ENCODE measurements at regions not wholly inside any gene's neighbourhood (a gene's known extent, or its start where the extent isn't known, plus 50 kb on each side); places are given as distances from the start of the nearest gene placed in this dataset.

DNA sequence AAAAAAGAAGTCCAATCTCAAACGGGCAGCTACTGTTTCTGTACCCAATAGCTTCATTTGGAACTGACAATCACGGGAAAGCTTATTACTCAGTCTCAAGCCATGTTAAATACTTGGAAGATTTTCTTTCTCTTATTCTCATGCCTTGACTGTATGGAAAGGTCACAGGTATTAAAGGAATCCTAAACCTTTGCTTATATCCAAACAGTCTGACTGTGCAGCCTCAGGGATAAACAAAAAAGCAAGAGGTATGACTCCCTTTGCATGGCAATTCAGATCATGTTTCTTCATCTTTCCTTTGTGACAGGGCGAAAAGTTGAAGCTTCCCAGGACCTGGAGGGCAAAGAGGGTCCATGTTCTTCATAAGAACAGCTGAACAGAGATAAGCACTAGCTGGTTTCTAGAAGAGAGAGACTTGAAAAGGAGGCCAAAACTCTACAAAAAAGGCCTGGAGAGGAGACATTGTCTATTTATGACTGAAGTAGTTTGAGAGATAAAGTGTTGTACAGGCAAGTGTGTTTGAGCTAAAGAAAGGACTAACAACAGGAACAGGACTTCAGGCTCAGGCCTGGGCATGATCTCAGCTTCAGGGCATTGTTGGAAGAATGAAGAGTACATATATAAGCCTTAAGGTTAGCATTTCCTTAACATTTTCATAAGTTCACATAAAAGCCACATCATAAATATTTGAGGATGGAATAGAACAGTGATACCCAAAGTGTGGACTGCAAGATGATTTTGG, 231.0 kb upstream of the THRB start:
- no peak for TF ChIP-seq POLR2A (IDR thresholded peaks at IDR 0.05)
- TF ChIP-seq, protein P1, sequence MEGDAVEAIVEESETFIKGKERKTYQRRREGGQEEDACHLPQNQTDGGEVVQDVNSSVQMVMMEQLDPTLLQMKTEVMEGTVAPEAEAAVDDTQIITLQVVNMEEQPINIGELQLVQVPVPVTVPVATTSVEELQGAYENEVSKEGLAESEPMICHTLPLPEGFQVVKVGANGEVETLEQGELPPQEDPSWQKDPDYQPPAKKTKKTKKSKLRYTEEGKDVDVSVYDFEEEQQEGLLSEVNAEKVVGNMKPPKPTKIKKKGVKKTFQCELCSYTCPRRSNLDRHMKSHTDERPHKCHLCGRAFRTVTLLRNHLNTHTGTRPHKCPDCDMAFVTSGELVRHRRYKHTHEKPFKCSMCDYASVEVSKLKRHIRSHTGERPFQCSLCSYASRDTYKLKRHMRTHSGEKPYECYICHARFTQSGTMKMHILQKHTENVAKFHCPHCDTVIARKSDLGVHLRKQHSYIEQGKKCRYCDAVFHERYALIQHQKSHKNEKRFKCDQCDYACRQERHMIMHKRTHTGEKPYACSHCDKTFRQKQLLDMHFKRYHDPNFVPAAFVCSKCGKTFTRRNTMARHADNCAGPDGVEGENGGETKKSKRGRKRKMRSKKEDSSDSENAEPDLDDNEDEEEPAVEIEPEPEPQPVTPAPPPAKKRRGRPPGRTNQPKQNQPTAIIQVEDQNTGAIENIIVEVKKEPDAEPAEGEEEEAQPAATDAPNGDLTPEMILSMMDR (IDR thresholded peaks at IDR 0.05), result no peak
